H1 (cell line): ENCODE measurements at regions not wholly inside any gene's neighbourhood (a gene's known extent, or its start where the extent isn't known, plus 50 kb on each side); places are given as distances from the start of the nearest gene placed in this dataset.

Experiments used
- CTCF ChIA-PET: fragments of 300-600 bp; sonication (Branson Sonifier 250); formaldehyde crosslinking; loops from one replicate; lab custom pipeline; 2021; ENCODE audit not compliant: partially characterized antibody; lab: Charles Lee
- POLR2A ChIA-PET: fragments of 300-600 bp; sonication (Branson Sonifier 250); formaldehyde crosslinking; loops from one replicate; lab custom pipeline; 2021; ENCODE audit warnings: inconsistent platforms; ENCODE audit not compliant: partially characterized antibody; lab: Charles Lee
- DNase-seq, 2 experiments: peaks; one replicate each; pipeline versions ENCODE4 v3.0.0 to v3.0.0-alpha.2; 2010 to 2022; ENCODE audit warnings: low spot score in 2 of 2, low read depth in 1 of 2, mixed read lengths in 1 of 2
- FAIRE-seq: peaks from 2 replicates; lab custom pipeline; 2011; peaks lifted over from hg19 to GRCh38; lab: Jason Lieb, UNC
- H2AFZ ChIP-seq: 2 replicates; pipeline ENCODE4 v1.8.1; 2012; ENCODE audit warnings: low read length, inconsistent platforms
- H2AK5ac ChIP-seq: 2 replicates; pipeline ENCODE4 v1.6.1; 2013; ENCODE audit warnings: low read depth, low read length
- H2BK120ac ChIP-seq: replicated peaks from 2 replicates; pipeline ENCODE3; 2013; ENCODE audit warnings: low read depth, low read length, inconsistent platforms
- H2BK12ac ChIP-seq: 2 replicates; pipeline ENCODE4 v1.6.1; 2013; ENCODE audit warnings: low read depth, low read length
- H2BK15ac ChIP-seq: 2 replicates; pipeline ENCODE4 v1.6.1; 2013; ENCODE audit warnings: low read length
- H2BK20ac ChIP-seq: 2 replicates; pipeline ENCODE4 v1.6.1; 2013; ENCODE audit warnings: low read length
- H2BK5ac ChIP-seq: 2 replicates; pipeline ENCODE4 v1.6.1; 2013; ENCODE audit warnings: low read depth, low read length
- H3K14ac ChIP-seq: 2 replicates; pipeline ENCODE4 v1.6.1; 2013; ENCODE audit warnings: inconsistent platforms; ENCODE audit not compliant: insufficient read length
- H3K18ac ChIP-seq: 2 replicates; pipeline ENCODE4 v1.6.1; 2013; ENCODE audit warnings: low read length; ENCODE audit errors: extremely low read depth
- H3K23ac ChIP-seq: 2 replicates; pipeline ENCODE4 v1.6.1; 2013; ENCODE audit warnings: inconsistent platforms; ENCODE audit not compliant: insufficient read length
- H3K23me2 ChIP-seq: 2 replicates; pipeline ENCODE4 v1.6.1; 2013; ENCODE audit warnings: low read depth, low read length
- H3K27ac ChIP-seq: 2 replicates; pipeline ENCODE4 v1.6.1; 2011; ENCODE audit warnings: low read depth, low read length, inconsistent platforms
- H3K27me3 ChIP-seq, 4 experiments: replicated peaks in 1 of 4; 1 replicate in 1 of 4; 2 replicates in 3 of 4; pipeline versions ENCODE4 v1.6.1 to v1.8.1; 2011 to 2013; ENCODE audit warnings: low read length in 3 of 4, mild to moderate bottlenecking in 3 of 4, inconsistent platforms in 2 of 4, mixed read lengths in 2 of 4, moderate library complexity in 1 of 4; ENCODE audit not compliant: control insufficient read depth in 3 of 4, insufficient read depth in 3 of 4; ENCODE audit errors: extremely low read depth in 1 of 4
- H3K36me3 ChIP-seq, 4 experiments: 2 replicates each; pipeline versions ENCODE4 v1.6.1 to v1.8.1; 2011 to 2013; ENCODE audit warnings: mild to moderate bottlenecking in 4 of 4, low read length in 3 of 4, moderate library complexity in 2 of 4, control low read depth in 1 of 4, inconsistent platforms in 1 of 4; ENCODE audit not compliant: insufficient read depth in 4 of 4, control insufficient read depth in 2 of 4
- H3K4ac ChIP-seq: replicated peaks from 2 replicates; pipeline ENCODE3; 2013; ENCODE audit warnings: low read length, low read depth, mixed read lengths, inconsistent platforms; ENCODE audit not compliant: insufficient read length
- H3K4me1 ChIP-seq, 4 experiments: replicated peaks in 1 of 4; 1 replicate in 1 of 4; 2 replicates in 3 of 4; pipeline versions ENCODE4 v1.6.1 to v1.8.1; 2011 to 2013; ENCODE audit warnings: low read length in 3 of 4, inconsistent platforms in 2 of 4, mixed read lengths in 1 of 4; ENCODE audit not compliant: insufficient read depth in 4 of 4, control insufficient read depth in 3 of 4
- H3K4me2 ChIP-seq, 2 experiments: 2 replicates each; pipeline versions ENCODE4 v1.6.1 to v1.8.1; 2011 to 2013; ENCODE audit warnings: low read depth in 2 of 2, low read length in 2 of 2, control low read depth in 1 of 2, inconsistent platforms in 1 of 2, mild to moderate bottlenecking in 1 of 2; ENCODE audit not compliant: insufficient read depth in 1 of 2
- H3K4me3 ChIP-seq, 4 experiments: fragments of 200-600, 300-600 bp in 1 of 4; sonication (generic), shearing (Covaris generic), sonication (Bioruptor Twin) in 1 of 4; 2 replicates each; pipeline versions ENCODE4 v1.5.1 to v1.8.1; 2011 to 2016; ENCODE audit warnings: low read length in 4 of 4, low read depth in 3 of 4, control low read depth in 2 of 4, inconsistent platforms in 2 of 4, mild to moderate bottlenecking in 2 of 4, mixed read lengths in 1 of 4, moderate library complexity in 1 of 4; ENCODE audit not compliant: insufficient read depth in 2 of 4; ENCODE audit errors: extremely low read depth in 1 of 4
- H3K56ac ChIP-seq: replicated peaks from 2 replicates; pipeline ENCODE3; 2013; ENCODE audit warnings: low read depth, mild to moderate bottlenecking, mixed read lengths, low read length, inconsistent platforms; ENCODE audit not compliant: insufficient read length
- H3K79me1 ChIP-seq: 2 replicates; pipeline ENCODE4 v1.6.1; 2013; ENCODE audit warnings: low read depth, low read length, control low read depth
- H3K79me2 ChIP-seq, 2 experiments: 2 replicates each; pipeline versions ENCODE4 v1.6.1 to v1.8.1; 2012 to 2013; ENCODE audit warnings: low read length in 2 of 2, mild to moderate bottlenecking in 2 of 2, inconsistent platforms in 1 of 2; ENCODE audit not compliant: insufficient read depth in 2 of 2, control insufficient read depth in 1 of 2
- H3K9ac ChIP-seq, 4 experiments: replicated peaks in 1 of 4; 1 replicate in 1 of 4; 2 replicates in 3 of 4; pipeline versions ENCODE4 v1.6.1 to v1.8.1; 2011 to 2013; ENCODE audit warnings: low read depth in 3 of 4, low read length in 3 of 4, control low read depth in 2 of 4, mild to moderate bottlenecking in 2 of 4, moderate library complexity in 2 of 4, inconsistent platforms in 1 of 4; ENCODE audit errors: extremely low read depth in 1 of 4
- H3K9me3 ChIP-seq, 2 experiments: 2 replicates each; pipeline versions ENCODE4 v1.6.1 to v1.8.1; 2012 to 2013; ENCODE audit warnings: mild to moderate bottlenecking in 2 of 2, moderate library complexity in 2 of 2, control low read depth in 1 of 2, inconsistent platforms in 1 of 2, low read depth in 1 of 2, low read length in 1 of 2, mixed read lengths in 1 of 2; ENCODE audit not compliant: insufficient read depth in 2 of 2
- H4K20me1 ChIP-seq, 2 experiments: replicated peaks in 1 of 2; 2 replicates each; pipeline versions ENCODE3 to v1.8.1; 2011 to 2013; ENCODE audit warnings: inconsistent platforms in 2 of 2, low read length in 2 of 2, mild to moderate bottlenecking in 1 of 2; ENCODE audit not compliant: insufficient read depth in 2 of 2, control insufficient read depth in 1 of 2
- H4K5ac ChIP-seq: 2 replicates; pipeline ENCODE4 v1.6.1; 2013; ENCODE audit warnings: low read length, low read depth, mixed read lengths, inconsistent platforms; ENCODE audit not compliant: insufficient read length
- H4K8ac ChIP-seq: 2 replicates; pipeline ENCODE4 v1.8.0; 2013; ENCODE audit warnings: mild to moderate bottlenecking, moderate library complexity, low read length, inconsistent platforms; ENCODE audit not compliant: insufficient read depth; ENCODE audit errors: extremely low read depth
- H4K91ac ChIP-seq: replicated peaks from 2 replicates; pipeline ENCODE3; 2013; ENCODE audit warnings: low read length, mixed read lengths, inconsistent platforms; ENCODE audit not compliant: insufficient read length
- CBX8 ChIP-seq: fragments of 300-800, 300-1000 bp; sonication (generic); IDR thresholded peaks from 2 replicates; pipeline ENCODE4 v1.7.1; 2016; ENCODE audit warnings: low read depth, low read length, borderline replicate concordance
- CHD1 ChIP-seq: IDR thresholded peaks from 2 replicates; pipeline ENCODE4 v1.6.1; 2012; ENCODE audit warnings: low read depth, low read length, improper control_type of control experiment
- FOSL1 ChIP-seq: IDR thresholded peaks from 2 replicates; pipeline ENCODE4 v1.6.1; 2011; ENCODE audit warnings: mild to moderate bottlenecking, low read depth, low read length, moderate library complexity; ENCODE audit not compliant: insufficient read depth
- GABPA ChIP-seq: IDR thresholded peaks from 2 replicates; pipeline ENCODE4 v1.6.1; 2011; ENCODE audit warnings: mild to moderate bottlenecking, low read length, moderate library complexity, borderline replicate concordance; ENCODE audit not compliant: insufficient read depth
- GTF2F1 ChIP-seq: IDR thresholded peaks from 2 replicates; pipeline ENCODE4 v1.6.1; 2012; ENCODE audit warnings: low read depth, low read length, improper control_type of control experiment, borderline replicate concordance
- JUND ChIP-seq: IDR thresholded peaks from 2 replicates; pipeline ENCODE4 v1.6.1; 2011; ENCODE audit warnings: mild to moderate bottlenecking, improper control_type of control experiment, low read length
- PHF8 ChIP-seq: fragments of 200-600 bp; sonication (generic); conservative IDR thresholded peaks from 2 replicates; pipeline ENCODE4 v1.7.1; 2012; ENCODE audit warnings: low read depth, mild to moderate bottlenecking, inconsistent platforms, low read length, moderate library complexity
- SIRT6 ChIP-seq: IDR thresholded peaks from one replicate; pipeline ENCODE4 v1.7.1; 2012; ENCODE audit warnings: low read length, inconsistent platforms
- SP2 ChIP-seq: IDR thresholded peaks from 2 replicates; pipeline ENCODE4 v1.6.1; 2012; ENCODE audit warnings: mild to moderate bottlenecking, low read length, inconsistent platforms
- TEAD4 ChIP-seq: IDR thresholded peaks from 2 replicates; pipeline ENCODE4 v1.6.1; 2012; ENCODE audit warnings: low read depth, low read length, inconsistent platforms, mixed read lengths
- ZNF274 ChIP-seq: IDR thresholded peaks from 2 replicates; pipeline ENCODE4 v1.7.0; 2012; ENCODE audit warnings: low read length, borderline replicate concordance; ENCODE audit errors: extremely low read depth
- WGBS, 2 experiments: shearing (Covaris generic) in 1 of 2; methylation state at CpG; one replicate each; pipeline versions ENCODE4 v1.1.6 to v1.1.7; 2013 to 2015; ENCODE audit warnings: low lambda C conversion rate in 2 of 2, mixed read lengths in 2 of 2, inconsistent platforms in 1 of 2, low coverage in 1 of 2, missing lambda C conversion rate in 1 of 2; ENCODE audit not compliant: insufficient replicate concordance in 2 of 2, insufficient coverage in 1 of 2, insufficient read length in 1 of 2; ENCODE audit errors: extremely low coverage in 1 of 2, missing lambda C conversion rate in 1 of 2; 5-methylcytosine and 5-hydroxymethylcytosine counted together
- TF ChIP-seq, protein P1 (sequence below): IDR thresholded peaks from 2 replicates; pipeline ENCODE4 v1.6.1; 2012; ENCODE audit warnings: inconsistent platforms
- TF ChIP-seq, protein P2 (sequence below): IDR thresholded peaks from 2 replicates; pipeline ENCODE4 v1.6.1; 2012; ENCODE audit warnings: inconsistent platforms

DNA sequence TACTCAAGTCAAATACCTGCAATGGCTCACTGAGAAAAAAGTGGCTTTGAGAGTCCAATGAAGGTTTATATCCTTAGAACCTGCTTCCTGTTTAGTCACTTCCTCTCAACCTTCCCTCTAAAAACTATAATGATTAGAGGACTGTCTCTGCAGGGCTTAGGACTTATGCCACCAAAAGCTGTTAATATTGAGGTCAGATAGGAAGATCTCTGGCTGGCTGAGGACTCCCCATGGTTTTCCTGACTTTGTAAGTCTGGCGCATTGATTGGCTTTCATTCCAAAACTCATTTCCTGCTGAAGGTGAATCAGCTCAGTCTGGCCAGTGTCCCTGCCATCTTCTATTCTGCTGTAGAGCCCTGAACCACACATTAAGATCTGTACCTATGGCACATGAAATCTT, 140.9 kb upstream of the ANK2 start:
- Histone ChIP-seq H3K36me3 (no peaks in the 10 kb centered on the region; a peak in 1 of 8 replicates), H4K20me1 (no peaks in the 10 kb centered on the region), H2BK20ac (no peak overlapping the region), H3K79me2 (no peaks in the 10 kb centered on the region), H4K8ac (no peak overlapping the region), H2BK120ac (no peak overlapping the region), H3K4ac (no peak overlapping the region), H2BK15ac (no peak overlapping the region), H3K14ac (no peak overlapping the region), H3K79me1 (no peaks in the 10 kb centered on the region), H3K27ac (no peak overlapping the region), H2AK5ac (no peak overlapping the region), H3K4me3 (no peak overlapping the region), H4K5ac (no peak overlapping the region), H3K9me3 (no peaks in the 10 kb centered on the region), H3K23ac (no peak overlapping the region), H3K27me3 (no peaks in the 10 kb centered on the region), H3K56ac (no peak overlapping the region), H2AFZ (no peak overlapping the region), H4K91ac (no peak overlapping the region), H2BK5ac (no peak overlapping the region), H3K4me2 (no peak overlapping the region), H3K18ac (no peak overlapping the region), H2BK12ac (no peak overlapping the region), H3K9ac (no peak overlapping the region), H3K23me2 (no peaks in the 10 kb centered on the region), H3K4me1 (no peaks in the 10 kb centered on the region)
- 89% methylated on average over 1 of the region's 1 CpG; no CpG with 5 or more reads in 1 of the 2 experiments for WGBS, 2 experiments
- CTCF ChIA-PET: interaction anchor here (0.6 to 5.1 kb wide), 2 partner anchors 30 to 176 kb away, joined by 3 to 20 read pairs; no protein-coding TSS in a partner anchor
- no peak for TF ChIP-seq CBX8
- TF ChIP-seq GABPA: no peak
- TF ChIP-seq, protein P1, sequence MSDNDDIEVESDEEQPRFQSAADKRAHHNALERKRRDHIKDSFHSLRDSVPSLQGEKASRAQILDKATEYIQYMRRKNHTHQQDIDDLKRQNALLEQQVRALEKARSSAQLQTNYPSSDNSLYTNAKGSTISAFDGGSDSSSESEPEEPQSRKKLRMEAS: no peak
- TF ChIP-seq SP2: no peak
- TF ChIP-seq, protein P2, sequence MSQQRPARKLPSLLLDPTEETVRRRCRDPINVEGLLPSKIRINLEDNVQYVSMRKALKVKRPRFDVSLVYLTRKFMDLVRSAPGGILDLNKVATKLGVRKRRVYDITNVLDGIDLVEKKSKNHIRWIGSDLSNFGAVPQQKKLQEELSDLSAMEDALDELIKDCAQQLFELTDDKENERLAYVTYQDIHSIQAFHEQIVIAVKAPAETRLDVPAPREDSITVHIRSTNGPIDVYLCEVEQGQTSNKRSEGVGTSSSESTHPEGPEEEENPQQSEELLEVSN: no peak
- TF ChIP-seq CHD1: no peak
- TF ChIP-seq SIRT6: no peak
- no peak for TF ChIP-seq ZNF274
- TF ChIP-seq PHF8: no peak
- TF ChIP-seq FOSL1: no peak
- no peak for TF ChIP-seq JUND
- TF ChIP-seq GTF2F1: no peak
- TF ChIP-seq TEAD4: no peak
- FAIRE-seq: no peak
- POLR2A ChIA-PET: interaction anchor here (0.8 kb wide), 1 partner anchor 10 kb away, joined by 3 read pairs; no protein-coding TSS in a partner anchor
- no peak for DNase-seq
